IMR-90 (cell line): ENCODE measurements at regions not wholly inside any gene's neighbourhood (a gene's known extent, or its start where the extent isn't known, plus 50 kb on each side); places are given as distances from the start of the nearest gene placed in this dataset.
A peak's percentile ranks its signal among the peaks of the same experiment; 100 is the strongest.

Source experiments
- ATAC-seq: fragments of 200-7000 bp; cut with Tn5 transposase; 2 replicates; pipeline ENCODE4 v1.9.1; 2020; ENCODE audit warnings: low read depth, mild to moderate bottlenecking, moderate library complexity
- BruUV-seq: library from RNA; stranded (reverse); fragments of 400-500 nt; replicated peaks from 2 replicates; lab custom pipeline; 2021; lab: Mats Ljungman, UMichigan
- CTCF ChIA-PET: fragments of 300-600 bp; formaldehyde crosslinking; extraction: SDS; loops from one replicate; lab custom pipeline; 2021; ENCODE audit warnings: antibody characterized with exemption; lab: Yijun Ruan, JAX
- POLR2A ChIA-PET: fragments of 300-600 bp; sonication (Branson Sonifier 250); formaldehyde crosslinking; loops from one replicate; lab custom pipeline; 2022; ENCODE audit warnings: antibody characterized with exemption; ENCODE audit not compliant: unreplicated experiment; lab: Charles Lee
- DNase-seq: peaks from one replicate; pipeline ENCODE4 v3.0.0; 2013
- H2AFZ ChIP-seq: replicated peaks from 2 replicates; pipeline ENCODE3; 2013; ENCODE audit warnings: low read length, mild to moderate bottlenecking; ENCODE audit not compliant: poor library complexity
- H2AK5ac ChIP-seq: 2 replicates; pipeline ENCODE4 v1.6.1; 2013; ENCODE audit warnings: low read depth, low read length, inconsistent platforms
- H2AK9ac ChIP-seq: replicated peaks from 2 replicates; pipeline ENCODE3; 2013; ENCODE audit warnings: mild to moderate bottlenecking, low read depth, low read length, moderate library complexity; ENCODE audit not compliant: poor library complexity
- H2BK120ac ChIP-seq: 2 replicates; pipeline ENCODE4 v1.6.1; 2013; ENCODE audit warnings: low read depth, low read length, inconsistent platforms
- H2BK15ac ChIP-seq: 3 replicates; pipeline ENCODE4 v1.6.1; 2013; ENCODE audit warnings: low read depth, low read length, inconsistent platforms
- H2BK20ac ChIP-seq: 2 replicates; pipeline ENCODE4 v1.6.1; 2013; ENCODE audit warnings: low read depth, mild to moderate bottlenecking, inconsistent platforms, low read length, moderate library complexity
- H2BK5ac ChIP-seq: 2 replicates; pipeline ENCODE4 v1.6.1; 2013; ENCODE audit warnings: mild to moderate bottlenecking, low read depth, low read length, inconsistent platforms; ENCODE audit not compliant: poor library complexity, severe bottlenecking
- H3K14ac ChIP-seq: replicated peaks from 2 replicates; pipeline ENCODE4 v1.6.1; 2013; ENCODE audit warnings: low read depth, low read length, inconsistent platforms
- H3K18ac ChIP-seq: 2 replicates; pipeline ENCODE4 v1.6.1; 2013; ENCODE audit warnings: low read depth, low read length, control low read depth
- H3K23ac ChIP-seq: 2 replicates; pipeline ENCODE4 v1.6.1; 2013; ENCODE audit warnings: low read depth, low read length, inconsistent platforms
- H3K27ac ChIP-seq: 2 replicates; pipeline ENCODE4 v1.5.1; 2013; ENCODE audit warnings: mild to moderate bottlenecking, control low read depth, low read length; ENCODE audit not compliant: insufficient read depth
- H3K27me3 ChIP-seq: 2 replicates; pipeline ENCODE4 v1.6.1; 2013; ENCODE audit warnings: low read length; ENCODE audit not compliant: control insufficient read depth, insufficient read depth
- H3K36me3 ChIP-seq: 2 replicates; pipeline ENCODE4 v1.6.1; 2013; ENCODE audit warnings: low read length, mixed read lengths; ENCODE audit not compliant: control insufficient read depth, insufficient read depth
- H3K4ac ChIP-seq: 2 replicates; pipeline ENCODE4 v1.6.1; 2013; ENCODE audit warnings: low read depth, low read length, inconsistent platforms
- H3K4me1 ChIP-seq: 2 replicates; pipeline ENCODE4 v1.6.1; 2013; ENCODE audit warnings: low read length, mixed read lengths; ENCODE audit not compliant: control insufficient read depth, insufficient read depth
- H3K4me2 ChIP-seq: 2 replicates; pipeline ENCODE4 v1.6.1; 2013; ENCODE audit warnings: low read depth, mild to moderate bottlenecking, control low read depth, low read length, moderate library complexity
- H3K4me3 ChIP-seq: 2 replicates; pipeline ENCODE4 v1.5.1; 2013; ENCODE audit warnings: low read depth, mild to moderate bottlenecking, control low read depth, low read length, moderate library complexity; ENCODE audit not compliant: insufficient read depth
- H3K56ac ChIP-seq: 2 replicates; pipeline ENCODE4 v1.6.1; 2013; ENCODE audit warnings: low read length, inconsistent platforms; ENCODE audit not compliant: insufficient read depth; ENCODE audit errors: extremely low read depth
- H3K79me1 ChIP-seq, 2 experiments: 2 replicates each; pipeline ENCODE4 v1.6.1; 2013; ENCODE audit warnings: low read length in 2 of 2, inconsistent platforms in 1 of 2, low read depth in 1 of 2
- H3K9ac ChIP-seq: 2 replicates; pipeline ENCODE4 v1.6.1; 2013; ENCODE audit warnings: low read depth, low read length, control low read depth
- H3K9me1 ChIP-seq: 2 replicates; pipeline ENCODE4 v1.6.1; 2013; ENCODE audit warnings: low read length, inconsistent platforms; ENCODE audit not compliant: insufficient read depth
- H3K9me3 ChIP-seq: 2 replicates; pipeline ENCODE4 v1.6.1; 2013; ENCODE audit warnings: low read length; ENCODE audit not compliant: control insufficient read depth, insufficient read depth
- H4K20me1 ChIP-seq: 2 replicates; pipeline ENCODE4 v1.6.1; 2013; ENCODE audit warnings: low read length, inconsistent platforms; ENCODE audit not compliant: insufficient read depth
- H4K5ac ChIP-seq: 2 replicates; pipeline ENCODE4 v1.6.1; 2013; ENCODE audit warnings: mild to moderate bottlenecking, low read depth, low read length, control low read depth
- H4K8ac ChIP-seq, 2 experiments: 2 replicates each; pipeline ENCODE4 v1.6.1; 2013; ENCODE audit warnings: low read depth in 2 of 2, low read length in 2 of 2, control low read depth in 1 of 2, inconsistent platforms in 1 of 2
- H4K91ac ChIP-seq: 2 replicates; pipeline ENCODE4 v1.6.1; 2013; ENCODE audit warnings: low read depth, low read length, inconsistent platforms; ENCODE audit not compliant: insufficient read depth
- CEBPB ChIP-seq: IDR thresholded peaks from 2 replicates; pipeline ENCODE4 v1.6.1; 2012; ENCODE audit warnings: low read depth, low read length, improper control_type of control experiment
- CHD1 ChIP-seq: IDR thresholded peaks from 2 replicates; pipeline ENCODE4 v1.6.1; 2012; ENCODE audit warnings: low read depth, low read length, improper control_type of control experiment
- ELK1 ChIP-seq: fragments of 150-350 bp; IDR thresholded peaks from 2 replicates; pipeline ENCODE4 v1.6.1; 2016; ENCODE audit warnings: low read depth, mild to moderate bottlenecking, low read length, moderate library complexity, borderline replicate concordance
- FOS ChIP-seq: fragments of 150-350 bp; IDR thresholded peaks from 2 replicates; pipeline ENCODE4 v1.6.1; 2016; ENCODE audit warnings: low read depth, low read length
- MAFK ChIP-seq: IDR thresholded peaks from 2 replicates; pipeline ENCODE4 v1.6.1; 2012; ENCODE audit warnings: low read depth, low read length, improper control_type of control experiment
- MAZ ChIP-seq: IDR thresholded peaks from 2 replicates; pipeline ENCODE4 v1.6.1; 2012; ENCODE audit warnings: low read depth, mild to moderate bottlenecking, low read length, improper control_type of control experiment, moderate library complexity, borderline replicate concordance
- MXI1 ChIP-seq: IDR thresholded peaks from 2 replicates; pipeline ENCODE4 v1.6.1; 2012; ENCODE audit warnings: low read depth, mild to moderate bottlenecking, low read length, moderate library complexity, borderline replicate concordance
- NFE2L2 ChIP-seq: fragments of 150-350 bp; IDR thresholded peaks from 2 replicates; pipeline ENCODE4 v1.6.1; 2016; ENCODE audit warnings: low read depth, mild to moderate bottlenecking, low read length
- POLR2A ChIP-seq: IDR thresholded peaks from 2 replicates; pipeline ENCODE4 v1.6.1; 2012; ENCODE audit warnings: mild to moderate bottlenecking, low read depth, low read length
- RCOR1 ChIP-seq: IDR thresholded peaks from 2 replicates; pipeline ENCODE4 v1.6.1; 2012; ENCODE audit warnings: mild to moderate bottlenecking, low read length, improper control_type of control experiment; ENCODE audit not compliant: insufficient replicate concordance
- RFX5 ChIP-seq: IDR thresholded peaks from 2 replicates; pipeline ENCODE4 v1.8.0; 2012; ENCODE audit warnings: low read depth, mild to moderate bottlenecking, low read length, moderate library complexity
- USF2 ChIP-seq: fragments of 150-350 bp; IDR thresholded peaks from 2 replicates; pipeline ENCODE4 v1.6.1; 2017; ENCODE audit warnings: mild to moderate bottlenecking, antibody characterized with exemption, low read length, low read depth
- WGBS, 2 experiments: methylation state at CpG; one replicate each; pipeline versions ENCODE4 v1.1.5 to v1.1.7; 2013; ENCODE audit warnings: missing lambda C conversion rate in 2 of 2; ENCODE audit not compliant: insufficient read length in 1 of 2; ENCODE audit errors: extremely low coverage in 2 of 2; 5-methylcytosine and 5-hydroxymethylcytosine counted together
- dilution Hi-C: fragments of 300-500 bp; cut with HindIII; formaldehyde crosslinking; loops from one replicate; pipeline ENCODE4 v1.14.3; 2018; ENCODE audit warnings: low sequenced_read_pairs; ENCODE audit not compliant: unreplicated experiment
- in situ Hi-C: fragments of 300-500 bp; cut with MboI; formaldehyde crosslinking; loops from 3 replicates; pipeline ENCODE4 v1.14.3; 2019; ENCODE audit warnings: low sequenced_read_pairs, inconsistent platforms, mixed read lengths
- intact Hi-C: fragments of 100-400 bp; cut with micrococcal nuclease; formaldehyde crosslinking; loops from 2 replicates; pipeline ENCODE4 v1.10.0; 2022

GRCh38 chr12:88923631-88924030, 343.4 kb upstream of the KITLG start:
- no peak overlapping the region for H3K27ac ChIP-seq
- dilution Hi-C loops (no loop called here), intact Hi-C loops (no loop called here), in situ Hi-C loops (no loop called here)
- H3K18ac ChIP-seq = no peak overlapping the region
- no peaks in the 10 kb centered on the region for H3K27me3 ChIP-seq
- peak overlapping the region; percentile 50; the same call in 1 of the 2 replicates for H2BK20ac ChIP-seq
- H4K91ac ChIP-seq = 0 out of 2 replicates have a peak overlapping the region, but pooled peaks have one; percentile 13
- H2AFZ ChIP-seq = peak overlapping the region; percentile 36
- peak overlapping the region; percentile 81; the same call in 1 of the 3 replicates for H2BK15ac ChIP-seq
- whole genome bisulfite sequencing, 2 experiments = 100% methylated on average over 1 of the region's 3 CpGs; no CpG with 5 or more reads in 1 of the 2 experiments
- H3K4me3 ChIP-seq = no peak overlapping the region
- H3K14ac ChIP-seq = peak overlapping the region; percentile 48; the same call in 1 of the 2 replicates
- BruUV-seq = no TSS peak
- H4K20me1 ChIP-seq = no peaks in the 10 kb centered on the region
- H4K8ac ChIP-seq = no peak overlapping the region
- H2BK5ac ChIP-seq = no peak overlapping the region
- CTCF ChIA-PET = interaction anchor here (0.6 kb wide), 1 partner anchor 14 kb away, joined by 3 read pairs; no protein-coding TSS in a partner anchor
- H3K4me2 ChIP-seq = no peak overlapping the region
- H3K79me1 ChIP-seq = 0 out of 4 replicates have a peak, but pooled peaks cover 0 to 3% of the 10 kb centered on the region in 2 experiments
- no peak overlapping the region for H4K5ac ChIP-seq
- POLR2A ChIA-PET = no interaction called here
- 0 out of 2 replicates have a peak overlapping the region, but pooled peaks have one; percentile 59 for H2AK5ac ChIP-seq
- H3K4me1 ChIP-seq = peaks cover 7% of the 10 kb centered on the region
- ATAC-seq (no peak), DNase-seq (no peak)
- H3K9me1 ChIP-seq = peaks cover 3% of the 10 kb centered on the region
- no peak overlapping the region for H2AK9ac ChIP-seq
- H3K9me3 ChIP-seq = no peaks in the 10 kb centered on the region
- H3K23ac ChIP-seq = no peak overlapping the region
- no peak overlapping the region for H3K9ac ChIP-seq
- peak overlapping the region; percentile 67 for H3K4ac ChIP-seq
- no peaks in the 10 kb centered on the region for H3K36me3 ChIP-seq
- no peak for TF ChIP-seq MAFK
- no peak for TF ChIP-seq CHD1
- no peak for TF ChIP-seq RFX5
- TF ChIP-seq MXI1 = no peak
- TF ChIP-seq USF2 = no peak
- TF ChIP-seq POLR2A = no peak
- no peak for TF ChIP-seq FOS
- no peak for TF ChIP-seq MAZ
- TF ChIP-seq NFE2L2 = no peak
- no peak for TF ChIP-seq ELK1
- TF ChIP-seq RCOR1 = no peak
- no peak for TF ChIP-seq CEBPB
- H3K56ac ChIP-seq = no peak overlapping the region
- peak overlapping the region; percentile 75 for H2BK120ac ChIP-seq
